ENCODE measurements at regions not wholly inside any gene's neighbourhood (a gene's known extent, or its start where the extent isn't known, plus 50 kb on each side); places are given as distances from the start of the nearest gene placed in this dataset.

DNA sequence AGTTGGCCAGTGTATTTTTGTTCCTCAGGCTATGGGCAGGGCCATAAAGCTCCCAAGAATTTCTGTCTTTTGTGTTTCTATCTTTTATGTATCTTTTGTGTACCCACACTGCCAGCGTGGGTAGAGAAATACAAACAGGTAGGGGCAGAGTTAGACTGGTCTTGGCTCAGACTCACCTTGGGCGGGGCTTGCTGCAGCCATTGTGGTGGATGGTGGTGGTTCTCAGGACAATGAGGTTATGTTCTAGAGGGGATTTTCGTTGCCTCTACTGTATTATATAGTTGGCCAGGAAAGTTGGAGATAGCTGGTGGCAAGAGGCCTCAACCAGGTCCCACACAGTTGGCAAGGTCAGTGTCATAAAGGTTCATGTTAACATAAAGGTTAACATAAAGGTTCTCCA is 977.5 kb upstream of the LRFN5 start:
- TF ChIP-seq ZFX (IDR thresholded peaks at IDR 0.05): no peak
- TF ChIP-seq, protein P1, sequence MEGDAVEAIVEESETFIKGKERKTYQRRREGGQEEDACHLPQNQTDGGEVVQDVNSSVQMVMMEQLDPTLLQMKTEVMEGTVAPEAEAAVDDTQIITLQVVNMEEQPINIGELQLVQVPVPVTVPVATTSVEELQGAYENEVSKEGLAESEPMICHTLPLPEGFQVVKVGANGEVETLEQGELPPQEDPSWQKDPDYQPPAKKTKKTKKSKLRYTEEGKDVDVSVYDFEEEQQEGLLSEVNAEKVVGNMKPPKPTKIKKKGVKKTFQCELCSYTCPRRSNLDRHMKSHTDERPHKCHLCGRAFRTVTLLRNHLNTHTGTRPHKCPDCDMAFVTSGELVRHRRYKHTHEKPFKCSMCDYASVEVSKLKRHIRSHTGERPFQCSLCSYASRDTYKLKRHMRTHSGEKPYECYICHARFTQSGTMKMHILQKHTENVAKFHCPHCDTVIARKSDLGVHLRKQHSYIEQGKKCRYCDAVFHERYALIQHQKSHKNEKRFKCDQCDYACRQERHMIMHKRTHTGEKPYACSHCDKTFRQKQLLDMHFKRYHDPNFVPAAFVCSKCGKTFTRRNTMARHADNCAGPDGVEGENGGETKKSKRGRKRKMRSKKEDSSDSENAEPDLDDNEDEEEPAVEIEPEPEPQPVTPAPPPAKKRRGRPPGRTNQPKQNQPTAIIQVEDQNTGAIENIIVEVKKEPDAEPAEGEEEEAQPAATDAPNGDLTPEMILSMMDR (conservative IDR thresholded peaks at IDR 0.05): no peak
- H3K27ac ChIP-seq: no peak overlapping the region

DNA sequence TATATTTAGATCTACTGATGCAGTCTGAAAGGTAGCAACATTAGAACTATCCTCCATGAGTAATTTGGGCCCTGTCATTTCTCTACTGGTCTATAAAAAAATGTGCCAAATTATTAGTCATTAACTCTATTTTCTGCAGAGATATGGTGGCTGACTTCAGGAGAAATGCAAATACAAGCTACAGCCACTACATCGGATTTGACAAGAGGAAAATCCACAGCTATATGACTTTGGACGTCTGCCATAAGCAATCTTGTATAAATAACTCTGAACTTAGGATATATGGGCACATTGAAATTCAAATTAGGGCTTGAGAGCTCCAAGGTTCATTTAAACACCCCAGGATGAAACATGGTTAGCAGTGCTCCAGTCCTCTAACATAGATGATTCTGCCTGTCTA is 983.0 kb upstream of the LRFN5 start:
- TF ChIP-seq, protein P1 (conservative IDR thresholded peaks at IDR 0.05): no peak
- no peak for TF ChIP-seq ZFX (IDR thresholded peaks at IDR 0.05)
- H3K27ac ChIP-seq: no peak overlapping the region

DNA sequence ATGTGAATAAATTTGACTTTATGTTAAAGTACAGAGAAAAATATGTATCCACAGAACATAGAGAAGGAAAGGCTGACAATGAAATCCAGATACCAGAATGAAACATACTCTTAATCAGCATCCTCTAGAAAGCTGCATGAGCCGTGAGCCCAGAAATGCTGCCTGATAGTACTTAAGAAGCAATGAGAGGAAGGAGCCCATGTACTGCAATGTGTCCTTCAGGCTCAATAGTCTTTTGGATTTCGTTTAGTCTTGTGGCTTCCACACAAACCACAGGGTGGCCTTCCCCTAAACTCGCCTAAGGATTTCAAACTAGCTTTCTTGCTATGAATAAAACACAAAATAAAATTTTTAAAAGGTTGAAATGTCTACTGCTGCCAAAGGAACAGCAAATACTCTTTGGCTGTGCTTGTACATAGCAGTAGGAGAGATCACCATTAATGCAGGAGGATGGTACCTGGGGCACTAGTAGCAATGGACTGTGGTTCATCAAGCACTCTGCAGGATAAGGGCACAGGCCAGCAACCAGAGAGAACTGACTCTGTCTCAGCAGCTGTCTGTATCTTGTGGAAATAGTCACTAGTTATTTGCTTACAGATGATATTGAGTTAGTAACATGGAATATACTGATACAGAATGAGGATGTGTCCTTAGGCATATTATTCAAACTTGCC is 988.3 kb upstream of the LRFN5 start:
- H3K27ac ChIP-seq: no peak overlapping the region

DNA sequence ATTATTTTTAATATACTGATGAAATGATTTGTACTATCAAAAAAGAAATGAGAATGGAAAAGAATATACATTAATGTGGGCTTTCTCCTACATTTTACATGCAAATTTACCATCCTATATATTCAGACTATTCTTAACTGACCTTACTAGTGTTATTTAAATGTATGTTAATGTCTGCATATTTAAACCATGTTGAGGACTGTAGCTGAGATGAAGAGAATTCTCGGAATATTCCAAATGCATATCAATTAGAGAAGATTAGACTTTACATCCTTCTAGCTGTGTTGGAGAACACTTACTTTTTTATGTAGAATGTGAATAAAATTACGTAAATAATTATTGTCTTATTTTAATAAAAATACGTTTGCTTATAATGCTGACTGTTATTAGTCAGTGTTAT is 990.1 kb upstream of the LRFN5 start:
- no peak overlapping the region for H3K27ac ChIP-seq
- TF ChIP-seq, protein P1 (conservative IDR thresholded peaks at IDR 0.05): no peak
- no peak for TF ChIP-seq ZFX (IDR thresholded peaks at IDR 0.05)

More for the DNA sequence above, 988.3 kb upstream of the LRFN5 start:
- TF ChIP-seq ZFX (IDR thresholded peaks at IDR 0.05): no peak
- TF ChIP-seq, protein P1 (conservative IDR thresholded peaks at IDR 0.05): no peak

DNA sequence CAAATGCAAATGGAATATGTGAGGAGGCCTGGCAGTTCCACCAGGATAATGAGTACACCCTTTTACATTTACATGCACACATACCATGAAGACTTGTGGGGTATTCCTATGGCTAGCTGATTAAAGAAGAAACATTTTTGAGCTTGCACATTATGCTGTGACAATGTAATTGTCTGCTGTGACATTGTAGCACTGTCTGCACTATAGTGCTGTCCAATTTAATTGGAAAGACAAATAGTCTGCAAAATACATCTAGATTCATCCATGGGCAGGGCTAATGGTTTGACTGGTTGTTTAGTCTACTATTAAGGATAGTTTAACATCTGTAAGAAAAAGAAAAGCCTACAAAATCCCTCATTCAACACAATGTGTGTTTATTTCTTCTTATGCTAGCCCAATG is 1005.6 kb upstream of the LRFN5 start:
- TF ChIP-seq, protein P1 (conservative IDR thresholded peaks at IDR 0.05): no peak
- TF ChIP-seq ZFX (IDR thresholded peaks at IDR 0.05): no peak
- no peak overlapping the region for H3K27ac ChIP-seq

DNA sequence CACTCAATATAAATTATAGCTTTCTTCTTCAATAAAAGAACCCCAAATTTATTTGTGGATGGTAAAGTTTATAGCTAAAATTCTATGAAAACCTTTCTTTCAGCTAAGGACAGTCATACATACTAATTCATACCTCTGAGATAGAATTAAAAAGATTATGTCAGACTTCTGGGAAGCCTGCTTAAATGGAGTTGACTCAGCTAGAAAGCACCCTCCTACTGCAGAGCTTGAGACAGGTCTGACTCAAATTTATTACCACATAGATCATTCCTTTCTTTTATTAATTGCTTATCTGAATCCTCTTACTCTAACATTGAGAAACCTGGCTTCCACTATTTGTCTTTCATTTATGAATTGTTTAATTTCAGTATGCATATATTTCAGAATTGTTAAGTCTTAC is 1007.0 kb upstream of the LRFN5 start:
- no peak for TF ChIP-seq ZFX (IDR thresholded peaks at IDR 0.05)
- TF ChIP-seq, protein P1 (conservative IDR thresholded peaks at IDR 0.05): no peak
- no peak overlapping the region for H3K27ac ChIP-seq

DNA sequence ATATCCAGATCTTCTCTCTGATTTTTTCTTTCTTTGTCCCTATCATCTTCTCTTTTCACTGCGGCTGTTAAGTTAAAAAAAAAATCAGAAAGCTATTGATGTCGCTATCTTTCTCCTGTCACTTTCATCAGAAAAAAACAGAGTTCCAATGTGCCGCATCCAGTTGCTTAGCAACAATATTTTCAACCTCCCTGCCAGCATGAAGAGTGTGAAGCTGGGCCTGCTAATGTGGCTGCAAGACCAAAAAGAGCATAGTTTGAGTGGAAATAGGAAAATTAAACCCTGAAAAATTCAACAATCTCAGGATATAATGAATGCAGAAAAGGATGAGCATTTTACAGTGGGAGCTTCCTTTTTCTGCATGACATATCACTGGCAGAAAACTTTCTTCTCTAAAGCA is 1025.4 kb upstream of the LRFN5 start:
- TF ChIP-seq ZFX (IDR thresholded peaks at IDR 0.05): no peak
- TF ChIP-seq, protein P1 (conservative IDR thresholded peaks at IDR 0.05): no peak
- no peak overlapping the region for H3K27ac ChIP-seq

Data from C4-2B (cell line).